BJ (cell line): ENCODE measurements at regions not wholly inside any gene's neighbourhood (a gene's known extent, or its start where the extent isn't known, plus 50 kb on each side); places are given as distances from the start of the nearest gene placed in this dataset.

ENCODE experiments used
- CTCF ChIA-PET: fragments of 350-600 bp; formaldehyde crosslinking; extraction: SDS; loops from one replicate; lab custom pipeline; 2021; ENCODE audit warnings: antibody characterized with exemption, inconsistent platforms; lab: Yijun Ruan, JAX
- POLR2A ChIA-PET: fragments of 300-600 bp; sonication (Branson Sonifier 250); formaldehyde crosslinking; extraction: SDS; loops from one replicate; lab custom pipeline; 2021; ENCODE audit warnings: antibody characterized with exemption; lab: Charles Lee
- DNase-seq: peaks from one replicate; pipeline ENCODE4 v3.0.0-alpha.2; 2011; ENCODE audit warnings: low read depth
- H3K27me3 ChIP-seq: 2 replicates; pipeline ENCODE4 v1.6.0; 2011; ENCODE audit warnings: low read length; ENCODE audit not compliant: control insufficient read depth, insufficient read depth
- H3K36me3 ChIP-seq: 2 replicates; pipeline ENCODE4 v1.5.1; 2011; ENCODE audit warnings: low read length; ENCODE audit not compliant: control insufficient read depth, insufficient read depth
- H3K4me3 ChIP-seq: 2 replicates; pipeline ENCODE4 v1.5.1; 2011; ENCODE audit warnings: low read depth, mild to moderate bottlenecking, control low read depth, low read length
- CTCF ChIP-seq: IDR thresholded peaks from 2 replicates; pipeline ENCODE4 v1.5.1; 2011; ENCODE audit warnings: low read depth, mild to moderate bottlenecking, control low read depth, inconsistent platforms, low read length, moderate library complexity; ENCODE audit not compliant: insufficient read depth

GRCh38 chr13:90974249-90974975 is 373.1 kb upstream of the MIR17HG start:
- H3K27me3 ChIP-seq: no peaks in the 10 kb centered on the region
- DNase-seq: no peak
- no peaks in the 10 kb centered on the region for H3K36me3 ChIP-seq
- ChIA-PET POLR2A (no interaction called here), CTCF (no interaction called here)
- TF ChIP-seq CTCF: no peak
- H3K4me3 ChIP-seq: no peak overlapping the region

GRCh38 chr13:90979059-90979458 is 368.4 kb upstream of the MIR17HG start:
- Histone ChIP-seq H3K36me3 (no peaks in the 10 kb centered on the region), H3K27me3 (no peaks in the 10 kb centered on the region), H3K4me3 (no peak overlapping the region)
- TF ChIP-seq CTCF: no peak
- ChIA-PET POLR2A (no interaction called here), CTCF (no interaction called here)
- DNase-seq: no peak

GRCh38 chr13:90984756-90985155 is 362.7 kb upstream of the MIR17HG start:
- ChIA-PET POLR2A (no interaction called here), CTCF (no interaction called here)
- H3K4me3 ChIP-seq: no peak overlapping the region
- no peaks in the 10 kb centered on the region for H3K36me3 ChIP-seq
- DNase-seq: no peak
- no peaks in the 10 kb centered on the region for H3K27me3 ChIP-seq
- no peak for TF ChIP-seq CTCF

GRCh38 chr13:90995001-90995400 is 352.5 kb upstream of the MIR17HG start:
- POLR2A ChIA-PET: no interaction called here
- CTCF ChIA-PET: no interaction called here

GRCh38 chr13:90995614-90996013 is 351.9 kb upstream of the MIR17HG start:
- Histone ChIP-seq H3K36me3 (no peaks in the 10 kb centered on the region), H3K4me3 (no peak overlapping the region), H3K27me3 (no peaks in the 10 kb centered on the region)
- ChIA-PET CTCF (no interaction called here), POLR2A (no interaction called here)
- no peak for TF ChIP-seq CTCF
- DNase-seq: no peak

More at GRCh38 chr13:90995001-90995400, 352.5 kb upstream of the MIR17HG start:
- DNase-seq: no peak
- Histone ChIP-seq H3K4me3 (no peak overlapping the region), H3K27me3 (no peaks in the 10 kb centered on the region), H3K36me3 (no peaks in the 10 kb centered on the region)
- TF ChIP-seq CTCF: no peak
